ENCODE measurements at regions not wholly inside any gene's neighbourhood (a gene's known extent, or its start where the extent isn't known, plus 50 kb on each side); places are given as distances from the start of the nearest gene placed in this dataset.

DNA sequence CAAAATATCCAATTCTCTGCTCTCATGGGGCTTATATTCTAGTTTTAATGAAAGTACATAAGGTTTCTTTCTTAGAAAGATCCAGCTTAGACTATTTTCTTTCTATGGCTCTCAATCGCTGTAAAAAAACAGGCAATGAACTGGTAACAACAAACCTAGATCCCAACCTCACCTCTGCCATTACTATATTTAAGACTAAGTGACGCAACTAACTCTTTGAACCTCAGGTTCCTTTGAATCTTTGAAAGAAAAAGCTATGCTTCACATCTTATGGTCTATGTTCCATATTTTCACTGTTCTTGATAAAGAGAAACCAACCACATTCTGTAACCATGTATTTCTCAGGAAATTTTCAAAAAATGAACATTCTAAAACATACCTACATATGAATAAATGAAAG lies 88.5 kb downstream of the ELAPOR2 start:
- DNase-seq, result no peak

- DNase-seq, result no peak
Measured at GRCh38 chr7:86970547-86970946, 88.9 kb downstream of the ELAPOR2 start.

GRCh38 chr7:86969865-86970264 lies 89.6 kb downstream of the ELAPOR2 start:
- no peak for DNase-seq

GRCh38 chr7:86968618-86969017 lies 90.8 kb downstream of the ELAPOR2 start:
- DNase-seq, result no peak

DNA sequence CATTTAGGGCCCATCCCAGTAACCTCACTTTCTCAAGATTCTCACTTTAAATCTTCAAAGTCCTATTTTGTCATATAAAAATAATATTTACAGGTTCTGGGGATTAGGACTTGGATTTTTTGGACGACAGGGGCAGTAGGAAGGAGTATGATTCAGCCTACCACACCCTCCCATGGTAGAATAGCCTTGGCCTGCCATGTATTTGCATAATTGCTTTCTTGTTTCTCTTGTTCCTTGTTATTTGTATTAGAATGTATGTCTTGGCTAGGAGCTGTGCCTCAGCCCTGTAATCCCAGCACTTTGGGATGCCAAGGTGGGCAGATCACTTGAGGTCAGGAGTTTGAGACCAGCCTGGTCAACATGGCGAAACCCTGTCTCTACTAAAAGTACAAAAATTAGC lies 92.5 kb downstream of the ELAPOR2 start:
- no peak for DNase-seq

GRCh38 chr7:86965727-86966120 lies 93.7 kb downstream of the ELAPOR2 start:
- no peak for DNase-seq

DNA sequence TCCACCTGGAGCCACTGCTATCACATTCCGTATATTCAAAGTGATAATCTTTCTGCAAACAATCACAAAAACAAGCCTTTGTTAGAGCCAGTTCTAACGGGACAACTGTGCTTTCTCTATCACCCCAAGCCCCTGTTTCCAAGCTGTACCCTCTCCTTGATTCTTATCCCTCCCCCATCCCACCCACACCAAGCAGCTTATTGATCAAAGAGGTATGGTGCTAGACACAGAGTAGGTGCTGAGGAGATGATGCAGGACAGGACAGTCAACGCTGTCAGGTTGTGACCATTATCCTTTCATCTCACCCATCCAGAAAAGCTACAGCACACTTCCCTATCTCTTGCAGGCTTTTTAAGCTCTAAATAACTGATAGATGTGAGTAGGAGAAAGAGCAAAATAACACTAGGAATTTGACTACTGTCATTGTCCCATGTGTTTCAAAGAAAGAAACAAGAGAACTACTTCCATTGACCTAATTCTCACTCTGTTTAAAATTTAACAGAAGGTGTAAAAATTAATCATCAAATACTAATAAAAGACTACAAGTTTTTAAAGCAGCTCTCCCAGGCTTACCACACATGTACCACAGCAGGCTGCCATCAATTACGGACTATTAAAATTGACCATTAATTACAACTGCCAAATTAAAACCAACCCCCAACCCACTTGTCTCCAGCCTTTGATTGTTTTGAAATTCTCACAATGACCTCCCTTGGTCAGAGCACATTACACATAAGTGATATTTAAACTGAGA lies 94.3 kb downstream of the ELAPOR2 start:
- DNase-seq, result peak; percentile 73

DNA sequence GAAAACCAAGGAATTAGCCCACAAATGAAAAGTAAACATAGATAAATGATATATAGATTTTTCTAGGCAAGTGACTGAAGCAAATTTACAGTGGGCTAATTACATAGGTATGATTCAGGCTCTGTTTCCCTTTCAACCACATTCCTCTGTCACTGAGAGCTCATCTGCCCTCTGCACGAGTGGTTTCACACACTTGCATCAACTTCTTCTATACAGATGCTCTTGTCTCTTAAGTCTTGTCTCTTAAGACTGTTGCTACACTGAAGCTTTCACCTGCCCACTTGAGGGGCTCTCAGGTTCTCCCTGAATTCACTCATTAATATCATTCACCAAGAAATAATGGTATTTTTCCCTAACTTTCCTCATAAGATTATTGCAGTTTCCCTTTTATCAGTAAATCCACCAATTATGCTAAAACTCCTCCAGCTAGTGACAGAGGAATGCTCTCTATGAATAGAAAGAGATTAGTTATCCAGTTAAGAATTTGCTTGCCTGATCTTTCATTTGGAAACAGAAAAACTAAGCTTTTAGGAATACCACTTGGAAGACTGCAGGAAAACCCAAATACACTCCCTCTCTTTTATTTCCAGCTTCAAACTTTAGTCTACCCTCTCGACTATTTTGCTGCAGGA lies 95.7 kb downstream of the ELAPOR2 start:
- no peak for DNase-seq

DNA sequence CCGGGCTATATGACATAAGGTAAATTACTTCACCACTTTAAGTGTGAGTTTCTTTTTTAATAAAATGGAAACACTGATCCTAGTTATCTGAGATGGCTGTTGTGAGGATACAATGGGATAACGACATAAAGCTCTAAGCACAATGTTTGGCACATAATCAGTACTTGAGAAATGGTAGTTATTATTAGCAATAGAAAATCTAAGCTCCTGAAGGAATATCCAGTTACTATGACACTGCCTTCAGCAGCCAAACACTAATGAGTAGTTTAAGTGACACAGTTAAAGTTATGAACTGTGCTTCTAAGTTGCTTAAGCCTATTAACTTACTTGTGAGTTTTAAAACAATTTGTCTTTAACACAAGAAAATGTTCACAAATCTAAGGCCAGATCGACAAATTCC lies 96.8 kb downstream of the ELAPOR2 start:
- DNase-seq, result no peak

GRCh38 chr7:86961686-86962085 lies 97.8 kb downstream of the ELAPOR2 start:
- DNase-seq, result no peak

- no peak for DNase-seq
Measured at GRCh38 chr7:86958380-86958779, 101.1 kb downstream of the ELAPOR2 start.

- DNase-seq, result no peak
Measured at GRCh38 chr7:86956567-86956966, 102.9 kb downstream of the ELAPOR2 start.

- no peak for DNase-seq
Measured at GRCh38 chr7:86955895-86956503, 103.5 kb downstream of the ELAPOR2 start.

GRCh38 chr7:86954971-86955370 lies 104.5 kb downstream of the ELAPOR2 start:
- no peak for DNase-seq

DNA sequence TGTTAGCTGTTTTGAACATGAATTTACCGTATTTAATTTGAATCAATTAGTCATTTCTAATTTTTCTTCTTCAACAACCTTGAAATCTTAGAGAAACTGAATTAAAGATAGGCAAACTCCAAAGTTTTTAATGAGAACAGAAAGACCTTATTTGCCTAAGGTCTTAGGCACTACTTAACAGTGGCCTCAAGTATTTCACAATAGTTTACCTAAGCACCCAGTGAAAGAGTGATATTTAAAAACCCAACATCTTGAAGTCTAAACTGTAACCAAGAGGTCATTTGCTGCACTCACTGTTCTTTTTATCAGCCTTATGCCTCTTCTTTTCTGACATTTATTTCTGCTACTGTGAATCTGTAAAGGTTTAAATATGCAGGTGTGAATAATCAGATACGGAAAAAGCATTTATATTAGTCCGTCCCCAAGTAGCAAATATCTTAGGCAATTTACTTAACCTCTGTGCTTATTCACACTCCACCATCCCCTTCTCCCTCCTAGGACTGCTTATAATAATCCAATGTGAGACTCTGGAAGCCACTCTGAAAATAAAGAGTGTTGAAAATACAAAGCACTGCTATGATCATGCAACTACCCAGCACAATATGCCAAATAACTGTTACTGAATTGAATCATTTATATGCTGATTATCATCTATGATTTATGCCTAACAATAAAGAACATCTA lies 105.7 kb downstream of the ELAPOR2 start:
- DNase-seq, result no peak

DNA sequence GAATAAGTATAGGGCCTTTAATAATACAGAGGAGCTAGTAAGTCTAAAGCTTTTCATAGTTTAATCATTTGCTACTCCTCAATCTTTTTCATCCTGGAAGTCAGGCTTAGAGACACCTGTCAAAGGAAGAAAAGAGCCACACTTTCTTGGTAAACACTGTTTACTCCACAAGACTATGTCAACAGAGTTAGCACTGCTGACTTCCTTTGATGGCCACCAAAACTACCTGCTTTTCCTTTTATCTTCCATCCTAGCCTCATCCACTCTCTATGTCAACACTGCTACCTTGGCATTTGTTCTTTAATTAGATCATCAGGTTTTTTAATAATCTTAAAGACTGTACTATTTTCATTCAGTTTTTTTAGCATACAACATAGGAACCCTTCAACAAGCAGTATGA lies 106.2 kb downstream of the ELAPOR2 start:
- no peak for DNase-seq

DNA sequence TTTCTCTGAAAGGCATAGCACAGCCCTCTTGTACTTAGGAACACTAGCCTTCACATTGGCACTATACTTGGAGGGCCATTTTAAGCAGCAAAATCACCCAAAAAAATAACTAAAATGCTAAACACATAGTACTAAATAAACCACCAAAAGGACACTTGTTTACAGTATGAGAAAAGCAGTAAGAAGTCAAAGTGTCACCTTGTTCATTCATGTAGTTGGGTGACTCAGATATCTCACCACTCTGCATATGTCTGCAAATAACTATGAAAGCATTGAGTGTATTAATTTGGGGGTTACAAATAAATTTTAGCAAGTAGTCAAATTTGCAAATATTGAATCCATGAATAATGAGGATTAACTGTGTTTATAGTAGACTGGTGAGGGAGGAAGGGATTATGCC lies 107.6 kb downstream of the ELAPOR2 start:
- no peak for DNase-seq

DNA sequence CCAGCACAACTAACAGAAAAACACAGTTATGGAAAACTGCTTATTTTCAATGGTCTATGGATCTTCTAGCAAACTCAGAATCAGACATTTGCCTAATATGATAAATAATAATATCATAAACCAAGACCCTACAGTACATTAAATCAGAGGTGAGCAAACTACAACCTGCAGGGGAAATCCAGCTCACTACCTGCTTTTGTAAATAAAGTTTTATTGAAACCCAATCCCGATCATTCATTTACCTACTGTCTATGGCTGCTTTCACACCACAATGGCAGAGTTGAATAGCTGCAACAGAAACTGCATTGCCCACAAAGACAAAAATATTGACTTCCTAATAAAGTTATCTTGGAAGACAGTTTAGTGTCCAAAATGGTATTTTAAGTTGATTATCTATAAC lies 108.5 kb downstream of the ELAPOR2 start:
- DNase-seq, result no peak

DNA sequence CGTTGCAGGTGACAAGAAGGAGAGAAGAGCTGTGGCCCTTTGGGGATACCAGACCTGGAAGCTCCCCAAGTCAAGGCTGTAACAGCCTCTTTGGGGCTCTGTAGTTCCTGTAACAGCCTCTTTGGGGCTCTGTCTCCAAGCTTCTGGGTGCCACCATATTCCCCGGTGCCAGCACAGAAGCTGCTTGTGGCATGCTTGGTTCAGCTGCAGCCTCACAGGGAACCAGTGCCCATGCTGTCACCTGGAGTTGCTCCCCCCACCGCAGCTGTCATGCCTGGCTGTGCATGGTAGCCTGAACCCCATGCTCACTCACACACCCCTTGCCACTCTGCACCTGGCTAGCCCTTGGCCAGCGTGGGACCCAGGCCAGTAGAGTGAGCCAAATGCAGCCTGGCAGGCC lies 109.1 kb downstream of the ELAPOR2 start:
- DNase-seq, result no peak

DNA sequence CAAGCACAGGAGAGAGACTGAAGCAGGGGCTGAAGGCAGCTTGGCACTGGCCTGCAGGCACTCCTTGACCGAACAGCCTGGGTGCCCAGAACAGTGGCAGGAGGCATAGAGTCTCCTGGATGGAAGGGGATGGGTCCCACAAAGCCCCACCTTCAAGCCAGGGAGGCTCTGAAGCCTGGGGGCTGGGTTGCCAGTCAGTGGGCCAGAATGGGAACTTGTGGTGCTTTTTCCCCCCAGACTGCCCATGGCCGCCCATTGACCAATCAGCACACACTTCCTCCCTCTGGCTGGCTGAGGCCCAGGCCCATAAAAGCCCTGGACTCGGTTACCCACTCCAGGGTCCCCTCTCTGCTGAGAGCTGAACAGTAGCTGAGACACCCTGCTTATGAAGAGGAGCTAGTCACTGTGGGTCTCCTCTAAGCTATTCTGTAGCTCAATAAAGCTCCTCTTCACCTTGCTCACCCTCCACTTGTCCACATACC lies 109.6 kb downstream of the ELAPOR2 start:
- no peak for DNase-seq

GRCh38 chr7:86949052-86949778 lies 110.2 kb downstream of the ELAPOR2 start:
- peak; percentile 58 for DNase-seq

DNA sequence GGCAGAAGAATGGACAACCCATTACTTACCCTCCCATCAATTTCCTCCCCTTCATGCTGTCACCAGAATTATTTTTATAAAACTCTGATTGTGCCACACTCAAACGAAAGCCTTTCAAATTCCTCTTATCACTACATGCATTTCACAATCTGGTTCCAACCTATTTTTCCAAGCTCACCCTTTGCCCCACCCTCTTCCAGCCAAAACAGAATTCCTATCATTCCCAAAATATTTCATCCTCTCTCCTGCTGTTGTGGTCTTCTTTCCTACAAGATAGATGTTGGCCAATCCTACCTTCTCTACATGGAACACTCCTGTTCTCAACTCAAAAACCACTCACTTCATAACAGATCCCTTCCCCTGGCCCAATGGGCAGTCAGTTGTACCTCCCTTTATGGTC lies 111.5 kb downstream of the ELAPOR2 start:
- peak; percentile 60 for DNase-seq

DNA sequence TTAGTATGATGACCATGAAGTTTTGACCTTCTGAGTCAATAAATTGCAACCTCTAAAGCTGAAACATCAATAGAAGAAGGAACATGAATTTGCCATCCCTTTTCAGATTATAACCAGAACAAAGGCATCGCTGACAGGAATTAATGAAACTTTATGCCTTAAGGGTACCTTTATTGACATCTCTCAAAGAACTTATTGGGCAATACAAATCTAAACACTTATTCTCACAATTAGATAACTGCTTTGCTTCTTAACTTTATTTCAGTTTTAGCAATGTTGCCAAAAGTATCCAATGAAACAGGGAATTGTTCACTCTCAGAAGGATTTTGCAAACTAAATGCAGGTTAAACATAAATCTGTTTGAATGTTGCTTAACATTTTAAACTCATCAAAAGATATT lies 116.0 kb downstream of the ELAPOR2 start:
- DNase-seq, result no peak
